OCI-LY7 (cell line): ENCODE measurements at regions not wholly inside any gene's neighbourhood (a gene's known extent, or its start where the extent isn't known, plus 50 kb on each side); places are given as distances from the start of the nearest gene placed in this dataset.

ENCODE experiments used
- BruUV-seq: library from RNA; stranded (reverse); fragments of 400-500 nt; replicated peaks from 2 replicates; lab custom pipeline; 2021; lab: Mats Ljungman, UMichigan
- CTCF ChIA-PET: fragments of 300-600 bp; sonication (Branson Sonifier 250); formaldehyde crosslinking; loops from one replicate; lab custom pipeline; 2022; ENCODE audit warnings: antibody characterized with exemption; ENCODE audit not compliant: unreplicated experiment; lab: Charles Lee
- POLR2A ChIA-PET: fragments of 300-600 bp; sonication (Branson Sonifier 250); formaldehyde crosslinking; loops from one replicate; lab custom pipeline; 2022; ENCODE audit warnings: antibody characterized with exemption; lab: Charles Lee
- DNase-seq: peaks from one replicate; pipeline ENCODE4 v3.0.0-alpha.2; 2015; ENCODE audit warnings: low spot score
- H2AFZ ChIP-seq: fragments of 200-600 bp; sonication (generic), shearing (Covaris generic); 2 replicates; pipeline ENCODE4 v1.6.1; 2014; ENCODE audit warnings: mild to moderate bottlenecking, antibody characterized with exemption, low read length, moderate library complexity
- H3K27ac ChIP-seq: fragments of 200-600 bp; sonication (generic); 2 replicates; pipeline ENCODE4 v1.5.1; 2014; ENCODE audit warnings: mixed run types, low read depth, mild to moderate bottlenecking, moderate library complexity, low read length, inconsistent platforms; ENCODE audit not compliant: poor library complexity, severe bottlenecking
- H3K36me3 ChIP-seq: fragments of 200-600 bp; sonication (generic); 2 replicates; pipeline ENCODE4 v1.6.1; 2014; ENCODE audit warnings: mild to moderate bottlenecking, antibody characterized with exemption, low read length, moderate library complexity, mixed read lengths; ENCODE audit not compliant: insufficient read depth
- H3K4me1 ChIP-seq: fragments of 200-600 bp; sonication (generic); 2 replicates; pipeline ENCODE4 v1.5.1; 2014; ENCODE audit warnings: mild to moderate bottlenecking, low read length; ENCODE audit not compliant: insufficient read depth, poor library complexity, severe bottlenecking
- H3K4me2 ChIP-seq: fragments of 200-600 bp; sonication (generic); 2 replicates; pipeline ENCODE4 v1.6.1; 2014; ENCODE audit warnings: mild to moderate bottlenecking, low read length
- H3K4me3 ChIP-seq: fragments of 200-600 bp; sonication (generic); 2 replicates; pipeline ENCODE4 v1.5.1; 2014; ENCODE audit warnings: mild to moderate bottlenecking, low read depth, low read length; ENCODE audit not compliant: poor library complexity, severe bottlenecking
- H3K79me2 ChIP-seq: fragments of 200-600 bp; sonication (generic); 2 replicates; pipeline ENCODE4 v1.6.1; 2016; ENCODE audit warnings: low read depth, mild to moderate bottlenecking, low read length, moderate library complexity, mixed read lengths; ENCODE audit not compliant: insufficient read depth
- H3K9me2 ChIP-seq: fragments of 200-600 bp; sonication (generic); 2 replicates; pipeline ENCODE4 v1.6.1; 2016; ENCODE audit warnings: mild to moderate bottlenecking, low read length, mixed read lengths; ENCODE audit not compliant: insufficient read depth
- H3K9me3 ChIP-seq: fragments of 200-600 bp; sonication (generic); 2 replicates; pipeline ENCODE4 v1.6.1; 2014; ENCODE audit warnings: mild to moderate bottlenecking, mixed run types, low read length, mixed read lengths
- H4K20me1 ChIP-seq: fragments of 200-600 bp; sonication (generic); 2 replicates; pipeline ENCODE4 v1.6.1; 2014; ENCODE audit warnings: mild to moderate bottlenecking, antibody characterized with exemption, low read length, moderate library complexity, mixed read lengths; ENCODE audit not compliant: insufficient read depth
- CTCF ChIP-seq: fragments of 200-600 bp; sonication (generic); conservative IDR thresholded peaks from 2 replicates; pipeline ENCODE4 v1.5.1; 2014; ENCODE audit warnings: mild to moderate bottlenecking, antibody characterized with exemption, low read length, moderate library complexity, mixed read lengths
- EZH2phosphoT487 ChIP-seq: fragments of 200-600 bp; sonication (generic); IDR thresholded peaks from 2 replicates; pipeline ENCODE4 v1.6.1; 2018; ENCODE audit warnings: low read depth, borderline replicate concordance, mild to moderate bottlenecking, mixed run types, antibody characterized with exemption, low read length, moderate library complexity, mixed read lengths
- intact Hi-C: fragments of 100-400 bp; cut with micrococcal nuclease; formaldehyde crosslinking; loops from one replicate; pipeline ENCODE4 v1.10.0; 2022; ENCODE audit not compliant: unreplicated experiment

DNA sequence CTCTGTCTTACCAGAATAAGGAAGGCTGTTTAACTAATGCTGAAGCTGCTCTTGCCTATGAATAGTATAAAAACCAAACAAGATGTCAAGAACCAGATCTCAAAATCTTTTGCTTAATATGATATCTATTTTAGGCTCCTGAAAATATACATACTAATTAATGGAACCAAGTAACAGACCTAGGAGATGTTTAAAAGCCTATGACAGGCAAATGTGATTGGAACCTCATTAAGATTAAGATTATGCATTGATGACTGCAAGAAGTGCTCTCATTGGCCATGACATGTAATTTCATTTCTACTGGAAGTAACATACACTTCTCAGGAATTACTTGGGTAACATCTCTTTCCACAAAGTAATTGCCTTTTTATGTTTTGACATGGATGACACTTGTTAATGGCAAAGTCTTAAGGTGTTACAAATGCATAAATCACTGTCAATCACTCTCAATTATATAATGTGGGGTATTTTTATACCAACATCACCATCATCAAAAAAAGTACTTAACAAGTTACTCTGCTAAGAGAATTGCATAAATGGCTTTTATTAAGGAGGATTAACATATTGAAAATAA, 326.9 kb upstream of the MIR17HG start:
- H3K27ac ChIP-seq, result no peak overlapping the region
- DNase-seq, result no peak
- H2AFZ ChIP-seq, result no peak overlapping the region
- H3K4me2 ChIP-seq, result no peak overlapping the region
- no peak overlapping the region for H3K4me3 ChIP-seq
- no peaks in the 10 kb centered on the region for H3K36me3 ChIP-seq
- H3K4me1 ChIP-seq, result no peaks in the 10 kb centered on the region
- H3K9me3 ChIP-seq, result no peaks in the 10 kb centered on the region
- H3K9me2 ChIP-seq, result no peaks in the 10 kb centered on the region
- no TSS peak for BruUV-seq
- H4K20me1 ChIP-seq, result peaks cover 5% of the 10 kb centered on the region; the same call in 1 of the 2 replicates
- H3K79me2 ChIP-seq, result no peaks in the 10 kb centered on the region
- ChIA-PET POLR2A (interaction anchor here (0.5 to 1.5 kb wide), 9 partner anchors 9 to 107 kb away, joined by 3 to 12 read pairs (median 4); no protein-coding TSS in a partner anchor), CTCF (interaction anchor here (1.4 kb wide), 1 partner anchor 8 kb away, joined by 3 read pairs; no protein-coding TSS in a partner anchor)
- TF ChIP-seq EZH2phosphoT487 (no peak), CTCF (no peak)
- intact Hi-C loops, result no loop called here

DNA sequence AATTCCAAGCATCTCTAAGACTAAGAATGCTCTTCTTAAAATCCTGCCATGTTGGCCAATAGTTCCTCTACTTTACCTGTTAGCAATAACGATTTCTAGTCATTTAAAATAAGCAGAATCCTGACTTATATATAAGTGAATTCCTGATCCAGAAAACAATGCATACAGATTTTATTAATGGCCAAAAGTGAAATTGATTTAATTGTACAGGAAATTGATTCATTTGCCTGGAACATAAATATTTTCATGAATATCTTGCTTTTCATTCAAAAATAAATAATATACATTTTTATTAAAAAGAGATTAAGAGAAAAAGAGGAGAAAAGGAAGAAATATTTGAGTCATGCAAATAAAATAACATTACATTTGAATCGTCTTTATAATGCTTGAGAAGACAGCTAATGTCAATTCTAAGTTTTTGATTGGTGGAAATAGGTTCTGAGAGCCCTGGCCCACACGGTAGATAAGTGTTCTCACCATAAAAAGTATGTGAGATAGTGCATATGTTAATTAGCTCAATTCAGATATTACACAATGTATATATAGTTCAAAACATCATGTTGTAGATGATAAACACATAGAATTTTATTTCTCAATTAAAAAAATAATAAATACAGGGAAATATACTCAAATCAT, 323.2 kb upstream of the MIR17HG start:
- CTCF ChIA-PET, result no interaction called here

More for the DNA sequence above, 323.2 kb upstream of the MIR17HG start:
- H3K4me1 ChIP-seq, result no peaks in the 10 kb centered on the region
- no peaks in the 10 kb centered on the region for H4K20me1 ChIP-seq
- DNase-seq, result no peak
- no peaks in the 10 kb centered on the region for H3K9me3 ChIP-seq
- no peaks in the 10 kb centered on the region for H3K79me2 ChIP-seq
- H2AFZ ChIP-seq, result no peak overlapping the region
- no peak for TF ChIP-seq EZH2phosphoT487
- no peak for TF ChIP-seq CTCF
- intact Hi-C loops, result no loop called here
- H3K4me3 ChIP-seq, result no peak overlapping the region
- H3K36me3 ChIP-seq, result no peaks in the 10 kb centered on the region
- POLR2A ChIA-PET, result interaction anchor here (1.0 to 1.9 kb wide), 3 partner anchors 9 to 24 kb away, joined by 3 to 7 read pairs (median 4); no protein-coding TSS in a partner anchor
- H3K9me2 ChIP-seq, result no peaks in the 10 kb centered on the region
- BruUV-seq, result no TSS peak
- no peak overlapping the region for H3K27ac ChIP-seq
- H3K4me2 ChIP-seq, result no peak overlapping the region
